ENCODE measurements at regions not wholly inside any gene's neighbourhood (a gene's known extent, or its start where the extent isn't known, plus 50 kb on each side); places are given as distances from the start of the nearest gene placed in this dataset.

DNA sequence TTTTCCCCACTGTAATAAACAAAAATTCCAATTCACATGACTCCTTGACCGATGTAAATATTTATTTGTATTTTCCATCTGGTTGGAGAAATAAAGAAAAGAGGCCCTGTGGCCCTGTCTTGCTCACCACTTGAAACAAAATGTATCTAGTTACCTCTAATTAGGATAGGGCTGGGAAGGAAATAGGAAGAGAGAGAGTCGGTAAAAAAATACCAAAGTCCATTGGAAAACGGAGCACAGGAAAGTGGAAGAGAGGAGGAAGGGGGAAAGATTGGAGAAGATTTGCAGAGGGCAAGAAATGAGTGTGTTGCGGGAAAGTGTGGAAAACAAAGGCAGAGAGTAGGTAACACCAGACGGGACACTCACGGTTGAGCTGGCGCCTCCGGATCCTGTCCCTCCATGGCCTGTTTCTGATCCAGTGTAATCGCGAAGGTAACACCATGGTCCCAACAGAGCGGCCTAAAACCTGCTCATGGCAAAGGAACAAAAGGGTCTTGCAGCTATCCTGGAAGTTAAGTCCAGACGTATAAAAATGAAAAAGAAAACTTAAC is 105.8 kb upstream of the RIPOR2 start:
- Histone ChIP-seq H3K9me3 (ENCODE audit: insufficient read depth, low read depth, low read length) (no peaks in the 10 kb centered on the region), H3K9ac (ENCODE audit: low read depth, low read length) (no peak overlapping the region), H3K27ac (ENCODE audit: low read depth, low read length) (no peak overlapping the region), H3K4me3 (ENCODE audit: low read length) (no peak overlapping the region), H3K27me3 (ENCODE audit: insufficient read depth, low read length) (no peaks in the 10 kb centered on the region), H3K4me1 (ENCODE audit: insufficient read depth, low read length) (peaks cover 21% of the 10 kb centered on the region), H3K36me3 (ENCODE audit: insufficient read depth, low read length) (no peaks in the 10 kb centered on the region)
- 85% methylated on average over 11 of the region's 12 CpGs for WGBS

DNA sequence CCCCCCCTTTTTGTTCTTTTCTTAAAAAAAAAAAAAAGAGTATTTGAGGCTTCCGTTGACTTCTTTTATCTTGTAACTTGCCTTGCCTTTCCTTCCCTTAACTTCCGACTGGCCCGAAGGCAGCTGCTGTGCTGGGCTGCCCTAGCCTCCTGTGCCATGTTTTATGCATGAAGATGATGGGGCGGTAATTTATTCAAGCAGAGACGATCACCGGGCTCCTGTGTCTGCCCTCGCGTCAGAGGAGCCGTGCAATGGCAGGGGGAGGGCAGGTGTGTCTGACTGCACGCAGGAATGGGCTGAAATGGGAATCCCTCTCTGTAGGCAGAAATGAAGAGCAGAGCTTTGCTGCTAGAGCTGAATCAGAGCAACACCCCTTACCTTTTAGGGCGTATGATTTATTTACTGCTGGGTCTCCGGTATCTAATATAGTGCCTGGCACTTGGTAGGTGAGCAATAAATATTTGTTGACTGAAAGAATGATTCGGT is 106.3 kb upstream of the RIPOR2 start:
- Histone ChIP-seq H3K36me3 (ENCODE audit: insufficient read depth, low read length) (no peaks in the 10 kb centered on the region), H3K4me1 (ENCODE audit: insufficient read depth, low read length) (peaks cover 21% of the 10 kb centered on the region), H3K9ac (ENCODE audit: low read depth, low read length) (no peak overlapping the region), H3K9me3 (ENCODE audit: insufficient read depth, low read depth, low read length) (no peaks in the 10 kb centered on the region), H3K27me3 (ENCODE audit: insufficient read depth, low read length) (no peaks in the 10 kb centered on the region), H3K4me3 (ENCODE audit: low read length) (no peak overlapping the region), H3K27ac (ENCODE audit: low read depth, low read length) (no peak overlapping the region)
- 85% methylated on average over 12 of the region's 13 CpGs for WGBS

DNA sequence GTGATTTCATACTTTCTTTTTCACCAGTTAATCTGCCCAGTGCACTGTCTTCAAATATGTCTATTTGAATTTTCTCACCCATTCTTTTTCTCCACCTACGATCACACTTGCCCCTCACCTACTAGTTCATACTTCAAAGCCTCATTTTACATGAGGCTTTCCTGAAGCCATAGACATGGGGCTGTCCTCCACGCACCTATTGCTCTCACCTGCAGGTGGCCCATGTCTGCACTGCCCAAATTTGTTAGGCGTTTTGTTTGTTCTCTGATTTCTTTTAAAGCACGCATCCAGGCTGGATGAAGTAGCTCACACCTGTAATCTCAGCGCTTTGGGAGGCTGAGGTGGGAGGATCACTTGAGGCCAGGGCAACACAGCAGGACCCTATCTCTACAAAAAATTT is 106.8 kb upstream of the RIPOR2 start:
- H3K27me3 ChIP-seq (ENCODE audit: insufficient read depth, low read length) = no peaks in the 10 kb centered on the region
- H3K9ac ChIP-seq (ENCODE audit: low read depth, low read length) = no peak overlapping the region
- 83% methylated on average over 5 of the region's 5 CpGs for WGBS
- no peak overlapping the region for H3K4me3 ChIP-seq (ENCODE audit: low read length)
- no peak overlapping the region for H3K27ac ChIP-seq (ENCODE audit: low read depth, low read length)
- no peaks in the 10 kb centered on the region for H3K9me3 ChIP-seq (ENCODE audit: insufficient read depth, low read depth, low read length)
- H3K4me1 ChIP-seq (ENCODE audit: insufficient read depth, low read length) = peaks cover 21% of the 10 kb centered on the region
- no peaks in the 10 kb centered on the region for H3K36me3 ChIP-seq (ENCODE audit: insufficient read depth, low read length)

DNA sequence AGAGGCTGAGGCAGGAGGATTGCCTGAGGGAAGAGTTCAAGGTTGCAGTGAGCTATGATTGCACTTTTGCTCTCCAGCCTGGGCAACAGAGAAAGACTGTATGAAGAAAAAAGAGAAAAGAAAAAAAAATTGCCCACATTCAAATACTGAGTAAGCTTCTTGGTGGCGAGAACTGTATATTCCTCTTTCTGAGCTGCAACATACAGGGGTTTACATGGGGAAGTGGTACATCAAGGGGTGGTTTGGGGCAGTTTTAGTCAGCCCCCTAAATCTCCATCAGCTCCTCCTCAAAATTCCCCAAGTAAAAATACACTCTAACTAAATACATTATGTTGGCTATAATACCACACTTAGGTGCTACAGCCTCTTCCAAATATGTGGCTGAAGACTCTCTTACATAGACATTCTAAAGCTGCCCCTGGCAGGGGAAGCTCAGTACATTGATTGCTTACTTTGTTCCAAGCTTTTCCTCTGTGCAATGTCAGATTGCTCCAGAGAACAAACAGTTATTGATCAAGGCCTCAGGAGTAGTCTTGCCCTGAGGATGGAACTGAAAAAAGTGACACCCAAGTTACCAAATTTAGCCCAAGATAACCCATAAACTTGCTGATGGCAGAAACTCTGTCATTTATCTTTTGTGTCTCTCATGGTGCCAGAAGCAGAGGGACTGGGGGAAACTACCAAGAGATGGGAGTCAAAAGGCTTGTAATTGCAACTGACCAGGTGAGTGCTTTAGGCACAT is 107.4 kb upstream of the RIPOR2 start:
- 100% methylated on average over 1 of the region's 1 CpG for WGBS
- H3K27ac ChIP-seq (ENCODE audit: low read depth, low read length) = no peak overlapping the region
- no peaks in the 10 kb centered on the region for H3K27me3 ChIP-seq (ENCODE audit: insufficient read depth, low read length)
- H3K36me3 ChIP-seq (ENCODE audit: insufficient read depth, low read length) = no peaks in the 10 kb centered on the region
- H3K4me1 ChIP-seq (ENCODE audit: insufficient read depth, low read length) = peaks cover 21% of the 10 kb centered on the region
- no peak overlapping the region for H3K4me3 ChIP-seq (ENCODE audit: low read length)
- no peak overlapping the region for H3K9ac ChIP-seq (ENCODE audit: low read depth, low read length)
- H3K9me3 ChIP-seq (ENCODE audit: insufficient read depth, low read depth, low read length) = no peaks in the 10 kb centered on the region

DNA sequence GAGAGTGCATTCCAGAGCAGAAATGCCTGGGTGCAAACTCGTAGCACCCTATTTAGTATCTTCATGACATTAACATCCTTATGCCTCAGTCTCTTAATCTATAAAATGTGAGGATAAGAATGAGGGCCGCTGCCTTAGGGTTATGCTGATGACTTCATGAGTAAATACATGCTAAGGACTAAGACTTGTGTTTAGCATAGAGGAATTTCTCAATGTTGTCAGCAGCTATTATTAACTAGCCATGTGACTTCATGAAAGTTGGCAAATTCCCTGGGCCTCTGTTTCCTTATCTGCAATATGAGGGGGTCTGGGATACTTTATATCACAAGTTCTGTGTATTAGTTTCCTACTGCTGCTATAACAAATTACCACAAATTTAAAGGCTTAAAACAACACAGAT is 108.1 kb upstream of the RIPOR2 start:
- Histone ChIP-seq H3K9ac (ENCODE audit: low read depth, low read length) (no peak overlapping the region), H3K27ac (ENCODE audit: low read depth, low read length) (no peak overlapping the region)
- WGBS = 94% methylated on average over 1 of the region's 2 CpGs

DNA sequence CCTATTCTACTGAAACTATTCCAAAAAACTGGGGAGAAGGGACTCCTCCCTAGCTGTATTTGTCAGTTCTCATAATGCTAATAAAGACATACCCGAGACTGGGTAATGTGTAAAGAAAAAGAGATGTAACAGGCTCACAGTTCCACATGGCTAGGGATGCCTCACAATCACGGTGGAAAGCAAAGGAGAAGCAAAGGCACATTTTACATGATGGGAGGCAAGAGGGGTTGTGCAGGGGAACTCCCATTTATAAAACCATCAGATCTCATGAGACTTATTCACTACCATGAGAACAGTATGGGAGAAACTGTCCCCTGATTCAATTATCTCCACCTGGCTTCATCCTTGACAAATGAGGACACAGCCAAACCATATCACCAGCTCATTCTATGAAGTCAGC is 111.2 kb upstream of the RIPOR2 start:
- H3K27ac ChIP-seq (ENCODE audit: low read depth, low read length) = no peak overlapping the region
- 94% methylated on average over 2 of the region's 2 CpGs for WGBS

More for the DNA sequence above, 108.1 kb upstream of the RIPOR2 start:
- no peaks in the 10 kb centered on the region for H3K27me3 ChIP-seq (ENCODE audit: insufficient read depth, low read length)
- peaks cover 21% of the 10 kb centered on the region for H3K4me1 ChIP-seq (ENCODE audit: insufficient read depth, low read length)
- H3K4me3 ChIP-seq (ENCODE audit: low read length) = no peak overlapping the region
- H3K9me3 ChIP-seq (ENCODE audit: insufficient read depth, low read depth, low read length) = no peaks in the 10 kb centered on the region
- H3K36me3 ChIP-seq (ENCODE audit: insufficient read depth, low read length) = no peaks in the 10 kb centered on the region

DNA sequence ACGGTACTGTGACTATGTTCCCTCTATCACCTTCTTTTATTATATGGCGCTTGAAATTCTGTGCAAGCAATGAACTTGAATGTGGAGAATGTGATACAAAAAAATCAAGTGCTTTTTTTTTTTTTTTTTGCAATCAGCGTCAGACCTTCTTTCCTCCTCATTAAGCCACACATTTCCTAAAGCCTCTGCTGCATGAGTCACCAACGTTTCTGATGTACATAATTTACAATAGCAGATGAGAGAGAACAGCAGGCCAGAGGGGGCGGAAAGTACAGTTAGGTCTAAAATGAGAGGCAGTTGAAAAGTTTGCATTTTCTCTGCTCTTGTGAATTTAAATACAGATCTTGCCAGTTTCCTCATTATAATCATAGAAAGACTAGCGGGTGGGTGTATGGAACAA is 114.6 kb upstream of the RIPOR2 start:
- Histone ChIP-seq H3K4me3 (ENCODE audit: low read length) (no peak overlapping the region), H3K4me1 (ENCODE audit: insufficient read depth, low read length) (peaks cover 7% of the 10 kb centered on the region), H3K9me3 (ENCODE audit: insufficient read depth, low read depth, low read length) (no peaks in the 10 kb centered on the region), H3K9ac (ENCODE audit: low read depth, low read length) (no peak overlapping the region), H3K36me3 (ENCODE audit: insufficient read depth, low read length) (no peaks in the 10 kb centered on the region), H3K27ac (ENCODE audit: low read depth, low read length) (no peak overlapping the region), H3K27me3 (ENCODE audit: insufficient read depth, low read length) (no peaks in the 10 kb centered on the region)
- WGBS = 89% methylated on average over 4 of the region's 6 CpGs

More for the DNA sequence above, 111.2 kb upstream of the RIPOR2 start:
- Histone ChIP-seq H3K9me3 (ENCODE audit: insufficient read depth, low read depth, low read length) (no peaks in the 10 kb centered on the region), H3K27me3 (ENCODE audit: insufficient read depth, low read length) (no peaks in the 10 kb centered on the region), H3K4me1 (ENCODE audit: insufficient read depth, low read length) (peaks cover 20% of the 10 kb centered on the region), H3K4me3 (ENCODE audit: low read length) (no peak overlapping the region), H3K9ac (ENCODE audit: low read depth, low read length) (no peak overlapping the region), H3K36me3 (ENCODE audit: insufficient read depth, low read length) (no peaks in the 10 kb centered on the region)

DNA sequence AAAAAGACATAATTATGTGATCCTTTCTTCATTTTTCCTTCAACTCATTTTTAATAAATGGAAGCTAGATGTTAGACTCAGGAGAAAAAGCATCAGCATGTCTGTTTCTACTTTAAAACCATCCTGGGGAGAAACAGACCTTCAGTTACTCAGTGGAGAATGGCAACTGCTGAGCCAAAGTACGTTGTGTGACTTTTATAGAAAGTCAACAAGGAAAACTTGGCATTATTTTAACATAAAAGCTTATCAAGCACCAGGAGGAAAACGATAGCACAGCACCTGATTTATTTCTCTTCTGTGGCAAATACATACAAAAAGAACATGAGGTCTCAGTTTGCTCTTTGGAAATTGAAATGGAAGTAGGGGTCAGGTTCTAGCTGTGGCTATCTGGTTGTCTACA is 115.3 kb upstream of the RIPOR2 start:
- Histone ChIP-seq H3K27me3 (ENCODE audit: insufficient read depth, low read length) (no peaks in the 10 kb centered on the region), H3K27ac (ENCODE audit: low read depth, low read length) (no peak overlapping the region), H3K9ac (ENCODE audit: low read depth, low read length) (no peak overlapping the region), H3K9me3 (ENCODE audit: insufficient read depth, low read depth, low read length) (no peaks in the 10 kb centered on the region), H3K4me1 (ENCODE audit: insufficient read depth, low read length) (peaks cover 7% of the 10 kb centered on the region), H3K36me3 (ENCODE audit: insufficient read depth, low read length) (no peaks in the 10 kb centered on the region), H3K4me3 (ENCODE audit: low read length) (no peak overlapping the region)
- 92% methylated on average over 2 of the region's 2 CpGs for WGBS

DNA sequence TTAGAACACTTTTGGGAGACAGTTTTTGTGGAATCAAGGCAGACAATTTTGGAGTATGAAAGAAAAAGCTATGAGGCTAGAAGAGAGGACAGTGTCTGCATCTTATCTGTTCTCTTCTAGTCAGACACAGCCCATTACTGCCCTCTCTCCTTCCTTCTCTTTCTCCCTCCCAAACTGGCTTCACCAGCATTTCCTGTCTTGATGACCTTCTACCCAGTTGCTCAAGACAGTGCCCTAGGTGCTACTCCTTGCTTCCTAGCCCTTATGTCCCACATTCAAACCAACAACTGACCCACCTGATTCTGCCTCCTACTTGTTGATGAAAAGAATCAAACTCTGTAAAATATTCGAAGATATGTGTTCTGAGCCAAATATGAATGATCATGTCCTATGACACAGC is 116.4 kb upstream of the RIPOR2 start:
- no peak overlapping the region for H3K27ac ChIP-seq (ENCODE audit: low read depth, low read length)
- H3K4me1 ChIP-seq (ENCODE audit: insufficient read depth, low read length) = peaks cover 7% of the 10 kb centered on the region
- no peaks in the 10 kb centered on the region for H3K27me3 ChIP-seq (ENCODE audit: insufficient read depth, low read length)
- WGBS = 100% methylated on average over 1 of the region's 1 CpG
- no peaks in the 10 kb centered on the region for H3K36me3 ChIP-seq (ENCODE audit: insufficient read depth, low read length)
- no peak overlapping the region for H3K9ac ChIP-seq (ENCODE audit: low read depth, low read length)
- no peak overlapping the region for H3K4me3 ChIP-seq (ENCODE audit: low read length)
- no peaks in the 10 kb centered on the region for H3K9me3 ChIP-seq (ENCODE audit: insufficient read depth, low read depth, low read length)

DNA sequence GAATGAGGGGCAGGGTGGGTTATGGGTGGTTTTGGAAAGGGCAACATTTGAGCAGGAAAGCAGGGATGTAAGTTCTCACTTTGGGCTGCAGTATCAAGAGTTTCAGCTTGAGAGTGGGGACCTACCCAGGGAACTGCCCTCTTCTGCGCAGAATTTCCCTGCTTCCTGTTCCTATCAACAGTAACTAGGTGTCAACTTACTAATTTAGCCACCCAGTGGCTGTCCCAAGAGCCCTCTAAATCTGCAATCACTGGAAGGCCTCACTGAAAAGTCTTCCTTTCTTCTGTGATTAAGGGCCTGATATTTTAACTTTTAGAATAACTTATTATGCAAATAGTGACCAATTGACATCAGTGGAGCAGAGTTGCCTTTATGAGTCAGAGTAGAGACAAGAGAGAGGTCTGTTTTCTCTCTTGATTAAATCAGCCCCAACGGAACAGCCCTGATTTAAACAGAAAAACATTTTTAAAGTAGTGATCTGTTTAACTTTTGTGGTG is 118.2 kb upstream of the RIPOR2 start:
- H3K36me3 ChIP-seq (ENCODE audit: insufficient read depth, low read length) = no peaks in the 10 kb centered on the region
- no peak overlapping the region for H3K9ac ChIP-seq (ENCODE audit: low read depth, low read length)
- H3K27ac ChIP-seq (ENCODE audit: low read depth, low read length) = no peak overlapping the region
- H3K9me3 ChIP-seq (ENCODE audit: insufficient read depth, low read depth, low read length) = no peaks in the 10 kb centered on the region
- H3K4me3 ChIP-seq (ENCODE audit: low read length) = no peak overlapping the region
- peaks cover 7% of the 10 kb centered on the region for H3K4me1 ChIP-seq (ENCODE audit: insufficient read depth, low read length)
- H3K27me3 ChIP-seq (ENCODE audit: insufficient read depth, low read length) = no peaks in the 10 kb centered on the region
- 87% methylated on average over 2 of the region's 2 CpGs for WGBS

DNA sequence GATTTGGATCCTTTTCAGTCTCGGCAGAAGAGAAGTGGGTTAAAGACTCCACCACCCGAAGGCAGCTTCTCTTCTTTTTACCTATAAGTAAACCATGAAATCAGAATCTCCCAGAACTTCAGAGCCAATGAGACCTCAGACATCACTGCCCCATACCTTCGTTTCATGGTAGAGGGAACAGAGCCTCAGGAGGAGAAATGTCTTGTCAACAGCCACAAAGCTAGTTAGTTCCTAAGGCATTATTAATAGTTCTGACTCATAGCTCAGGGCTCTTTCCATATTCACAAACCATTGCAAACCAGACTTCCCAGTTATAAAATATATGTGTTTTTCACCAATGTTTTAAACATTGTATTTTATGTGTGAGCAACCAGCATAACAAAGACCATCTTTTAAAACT is 118.7 kb upstream of the RIPOR2 start:
- H3K4me3 ChIP-seq (ENCODE audit: low read length) = no peak overlapping the region
- no peaks in the 10 kb centered on the region for H3K36me3 ChIP-seq (ENCODE audit: insufficient read depth, low read length)
- H3K27me3 ChIP-seq (ENCODE audit: insufficient read depth, low read length) = no peaks in the 10 kb centered on the region
- no peaks in the 10 kb centered on the region for H3K9me3 ChIP-seq (ENCODE audit: insufficient read depth, low read depth, low read length)
- WGBS = 97% methylated on average over 3 of the region's 3 CpGs
- no peak overlapping the region for H3K27ac ChIP-seq (ENCODE audit: low read depth, low read length)
- H3K4me1 ChIP-seq (ENCODE audit: insufficient read depth, low read length) = peaks cover 7% of the 10 kb centered on the region
- H3K9ac ChIP-seq (ENCODE audit: low read depth, low read length) = no peak overlapping the region

Measured in HUES64 (cell line).